Neural cell (in vitro differentiated cells): ENCODE measurements at regions not wholly inside any gene's neighbourhood (a gene's known extent, or its start where the extent isn't known, plus 50 kb on each side); places are given as distances from the start of the nearest gene placed in this dataset.

ENCODE experiments used
- H2AFZ ChIP-seq: fragments of 200-600, 300-800 bp; sonication (generic), shearing (Covaris generic); 2 replicates; pipeline ENCODE4 v1.6.0; 2014; ENCODE audit warnings: low read depth, mild to moderate bottlenecking, antibody characterized with exemption, low read length, moderate library complexity
- H3F3A ChIP-seq: fragments of 200-600 bp; shearing (Covaris generic); 2 replicates; pipeline ENCODE4 v1.6.1; 2016; ENCODE audit warnings: mild to moderate bottlenecking, moderate library complexity, mixed read lengths, antibody characterized with exemption, low read length; ENCODE audit not compliant: insufficient read depth, poor library complexity, severe bottlenecking
- H3K27ac ChIP-seq: fragments of 200-600, 300-800 bp; sonication (generic), shearing (Covaris generic); 2 replicates; pipeline ENCODE4 v1.5.1; 2014; ENCODE audit warnings: mild to moderate bottlenecking, low read length, moderate library complexity
- H3K27me3 ChIP-seq: fragments of 300-800, 200-600 bp; sonication (generic), shearing (Covaris generic); 2 replicates; pipeline ENCODE4 v1.6.0; 2014; ENCODE audit warnings: mild to moderate bottlenecking, low read depth, low read length, moderate library complexity; ENCODE audit not compliant: insufficient read depth
- H3K36me3 ChIP-seq: fragments of 300-800, 200-600 bp; sonication (generic), shearing (Covaris generic); 2 replicates; pipeline ENCODE4 v1.5.1; 2014; ENCODE audit warnings: mild to moderate bottlenecking, antibody characterized with exemption, low read length, moderate library complexity; ENCODE audit not compliant: insufficient read depth
- H3K4me2 ChIP-seq: fragments of 300-800, 200-600 bp; sonication (generic), shearing (Covaris generic); 2 replicates; pipeline ENCODE4 v1.6.0; 2014; ENCODE audit warnings: mild to moderate bottlenecking, low read length
- H3K4me3 ChIP-seq: fragments of 300-800, 200-600 bp; sonication (generic), shearing (Covaris generic); 2 replicates; pipeline ENCODE4 v1.5.1; 2014; ENCODE audit warnings: mild to moderate bottlenecking, low read length, moderate library complexity
- H3K79me2 ChIP-seq: fragments of 200-600 bp; shearing (Covaris generic); replicated peaks from 2 replicates; pipeline ENCODE4 v1.6.0; 2014; ENCODE audit warnings: mild to moderate bottlenecking, low read length, moderate library complexity; ENCODE audit not compliant: insufficient read depth
- H3K9ac ChIP-seq: fragments of 300-800, 200-600 bp; sonication (generic), shearing (Covaris generic); 2 replicates; pipeline ENCODE4 v1.6.1; 2016; ENCODE audit warnings: mild to moderate bottlenecking, low read length, mixed read lengths
- H3K9me2 ChIP-seq: fragments of 200-600 bp; shearing (Covaris generic); 2 replicates; pipeline ENCODE4 v1.6.1; 2016; ENCODE audit warnings: mild to moderate bottlenecking, low read length, mixed read lengths; ENCODE audit not compliant: insufficient read depth
- H3K9me3 ChIP-seq: fragments of 200-600, 300-800 bp; sonication (generic), shearing (Covaris generic); 2 replicates; pipeline ENCODE4 v1.6.1; 2016; ENCODE audit warnings: mild to moderate bottlenecking, mixed run types, low read length, moderate library complexity, mixed read lengths
- H4K20me1 ChIP-seq: fragments of 200-600 bp; shearing (Covaris generic); 2 replicates; pipeline ENCODE4 v1.6.1; 2016; ENCODE audit warnings: mild to moderate bottlenecking, mixed run types; ENCODE audit not compliant: insufficient read depth
- EP300 ChIP-seq: fragments of 450-650 bp; conservative IDR thresholded peaks from 2 replicates; pipeline ENCODE4 v1.6.1; 2014; ENCODE audit warnings: antibody characterized with exemption, mild to moderate bottlenecking, moderate library complexity; ENCODE audit not compliant: poor library complexity, severe bottlenecking
- EZH2 ChIP-seq: fragments of 200-600, 300-800 bp; shearing (Covaris generic), sonication (generic); IDR thresholded peaks from 2 replicates; pipeline ENCODE4 v1.6.1; 2014; ENCODE audit warnings: antibody characterized with exemption, low read length, borderline replicate concordance, mild to moderate bottlenecking; ENCODE audit not compliant: insufficient read depth, poor library complexity, severe bottlenecking
- MXI1 ChIP-seq: fragments of 450-650 bp; conservative IDR thresholded peaks from 2 replicates; pipeline ENCODE4 v1.6.1; 2014; ENCODE audit warnings: antibody characterized with exemption, mild to moderate bottlenecking; ENCODE audit not compliant: poor library complexity, severe bottlenecking
- POLR2AphosphoS5 ChIP-seq: IDR thresholded peaks from 2 replicates; pipeline ENCODE4 v1.6.1; 2012
- RAD21 ChIP-seq: fragments of 450-650 bp; conservative IDR thresholded peaks from 2 replicates; pipeline ENCODE4 v1.6.1; 2014; ENCODE audit warnings: antibody characterized with exemption, mild to moderate bottlenecking, moderate library complexity
- SMC3 ChIP-seq: fragments of 450-650 bp; conservative IDR thresholded peaks from 2 replicates; pipeline ENCODE4 v1.6.1; 2014; ENCODE audit warnings: antibody characterized with exemption, mild to moderate bottlenecking, moderate library complexity; ENCODE audit not compliant: poor library complexity
- TAF1 ChIP-seq: IDR thresholded peaks from 2 replicates; pipeline ENCODE4 v1.6.1; 2012; ENCODE audit warnings: low read depth
- TF ChIP-seq, protein P1 (sequence below): IDR thresholded peaks from 2 replicates; pipeline ENCODE4 v1.6.1; 2012; ENCODE audit warnings: borderline replicate concordance
- TF ChIP-seq, protein P2 (sequence below): fragments of 450-650 bp; IDR thresholded peaks from 2 replicates; pipeline ENCODE4 v1.5.1; 2014; ENCODE audit warnings: antibody characterized with exemption, mild to moderate bottlenecking, moderate library complexity; ENCODE audit not compliant: poor library complexity, severe bottlenecking

DNA sequence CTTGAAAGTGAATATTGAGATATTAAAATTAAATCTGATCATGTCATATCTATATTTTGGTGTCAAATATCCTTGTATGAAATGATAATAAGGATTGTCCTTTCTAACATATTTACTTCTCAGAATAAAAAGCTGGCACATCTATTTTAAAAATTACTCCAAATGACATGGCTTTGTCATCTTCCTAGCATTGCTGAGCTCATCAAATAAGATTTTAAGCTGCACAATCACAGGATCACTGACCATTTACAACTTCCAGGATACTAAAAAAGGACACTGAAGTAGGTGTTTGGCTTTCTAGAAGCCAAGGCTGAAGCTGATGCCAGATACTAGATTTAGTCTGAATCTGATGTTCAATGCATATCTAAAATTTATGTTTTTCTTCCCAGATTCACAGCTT lies 351.1 kb downstream of the BMP4 start:
- H2AFZ ChIP-seq, result no peak overlapping the region
- H3K36me3 ChIP-seq, result no peaks in the 10 kb centered on the region
- H3K9ac ChIP-seq, result no peak overlapping the region
- H3K27me3 ChIP-seq, result no peaks in the 10 kb centered on the region
- H3F3A ChIP-seq, result no peaks in the 10 kb centered on the region
- H3K27ac ChIP-seq, result no peak overlapping the region
- H4K20me1 ChIP-seq, result no peaks in the 10 kb centered on the region
- H3K4me3 ChIP-seq, result no peak overlapping the region
- H3K9me3 ChIP-seq, result no peaks in the 10 kb centered on the region
- no peak for TF ChIP-seq TAF1
- no peak for TF ChIP-seq EZH2
- TF ChIP-seq MXI1, result no peak
- no peak for TF ChIP-seq SMC3
- no peak for TF ChIP-seq EP300
- TF ChIP-seq, protein P1, sequence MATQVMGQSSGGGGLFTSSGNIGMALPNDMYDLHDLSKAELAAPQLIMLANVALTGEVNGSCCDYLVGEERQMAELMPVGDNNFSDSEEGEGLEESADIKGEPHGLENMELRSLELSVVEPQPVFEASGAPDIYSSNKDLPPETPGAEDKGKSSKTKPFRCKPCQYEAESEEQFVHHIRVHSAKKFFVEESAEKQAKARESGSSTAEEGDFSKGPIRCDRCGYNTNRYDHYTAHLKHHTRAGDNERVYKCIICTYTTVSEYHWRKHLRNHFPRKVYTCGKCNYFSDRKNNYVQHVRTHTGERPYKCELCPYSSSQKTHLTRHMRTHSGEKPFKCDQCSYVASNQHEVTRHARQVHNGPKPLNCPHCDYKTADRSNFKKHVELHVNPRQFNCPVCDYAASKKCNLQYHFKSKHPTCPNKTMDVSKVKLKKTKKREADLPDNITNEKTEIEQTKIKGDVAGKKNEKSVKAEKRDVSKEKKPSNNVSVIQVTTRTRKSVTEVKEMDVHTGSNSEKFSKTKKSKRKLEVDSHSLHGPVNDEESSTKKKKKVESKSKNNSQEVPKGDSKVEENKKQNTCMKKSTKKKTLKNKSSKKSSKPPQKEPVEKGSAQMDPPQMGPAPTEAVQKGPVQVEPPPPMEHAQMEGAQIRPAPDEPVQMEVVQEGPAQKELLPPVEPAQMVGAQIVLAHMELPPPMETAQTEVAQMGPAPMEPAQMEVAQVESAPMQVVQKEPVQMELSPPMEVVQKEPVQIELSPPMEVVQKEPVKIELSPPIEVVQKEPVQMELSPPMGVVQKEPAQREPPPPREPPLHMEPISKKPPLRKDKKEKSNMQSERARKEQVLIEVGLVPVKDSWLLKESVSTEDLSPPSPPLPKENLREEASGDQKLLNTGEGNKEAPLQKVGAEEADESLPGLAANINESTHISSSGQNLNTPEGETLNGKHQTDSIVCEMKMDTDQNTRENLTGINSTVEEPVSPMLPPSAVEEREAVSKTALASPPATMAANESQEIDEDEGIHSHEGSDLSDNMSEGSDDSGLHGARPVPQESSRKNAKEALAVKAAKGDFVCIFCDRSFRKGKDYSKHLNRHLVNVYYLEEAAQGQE, result no peak
- TF ChIP-seq RAD21, result no peak
- TF ChIP-seq POLR2AphosphoS5, result no peak
- TF ChIP-seq, protein P2, sequence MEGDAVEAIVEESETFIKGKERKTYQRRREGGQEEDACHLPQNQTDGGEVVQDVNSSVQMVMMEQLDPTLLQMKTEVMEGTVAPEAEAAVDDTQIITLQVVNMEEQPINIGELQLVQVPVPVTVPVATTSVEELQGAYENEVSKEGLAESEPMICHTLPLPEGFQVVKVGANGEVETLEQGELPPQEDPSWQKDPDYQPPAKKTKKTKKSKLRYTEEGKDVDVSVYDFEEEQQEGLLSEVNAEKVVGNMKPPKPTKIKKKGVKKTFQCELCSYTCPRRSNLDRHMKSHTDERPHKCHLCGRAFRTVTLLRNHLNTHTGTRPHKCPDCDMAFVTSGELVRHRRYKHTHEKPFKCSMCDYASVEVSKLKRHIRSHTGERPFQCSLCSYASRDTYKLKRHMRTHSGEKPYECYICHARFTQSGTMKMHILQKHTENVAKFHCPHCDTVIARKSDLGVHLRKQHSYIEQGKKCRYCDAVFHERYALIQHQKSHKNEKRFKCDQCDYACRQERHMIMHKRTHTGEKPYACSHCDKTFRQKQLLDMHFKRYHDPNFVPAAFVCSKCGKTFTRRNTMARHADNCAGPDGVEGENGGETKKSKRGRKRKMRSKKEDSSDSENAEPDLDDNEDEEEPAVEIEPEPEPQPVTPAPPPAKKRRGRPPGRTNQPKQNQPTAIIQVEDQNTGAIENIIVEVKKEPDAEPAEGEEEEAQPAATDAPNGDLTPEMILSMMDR, result no peak
- H3K4me2 ChIP-seq, result no peak overlapping the region
- H3K9me2 ChIP-seq, result no peaks in the 10 kb centered on the region
- no peaks in the 10 kb centered on the region for H3K79me2 ChIP-seq

DNA sequence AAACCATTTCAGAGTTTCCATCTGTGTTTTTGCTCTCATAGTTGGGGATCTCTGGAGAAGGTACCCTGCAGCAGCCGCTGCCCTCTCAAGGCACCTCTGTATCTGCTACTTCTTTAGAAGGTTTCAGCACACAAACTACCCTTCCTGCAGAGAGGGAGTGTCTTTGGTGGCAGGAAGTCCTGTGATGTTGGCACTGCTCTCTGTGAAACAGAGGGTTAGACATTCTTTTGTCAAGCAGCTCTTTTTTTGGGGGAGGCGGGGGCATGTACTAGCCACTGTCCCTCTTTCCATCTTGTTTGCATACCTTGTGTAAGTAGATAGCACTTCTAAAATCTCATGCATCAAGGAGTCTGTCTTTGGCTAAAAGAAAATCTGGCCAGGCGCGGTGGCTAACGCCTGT lies 352.6 kb downstream of the BMP4 start:
- no peaks in the 10 kb centered on the region for H3F3A ChIP-seq
- no peak overlapping the region for H3K9ac ChIP-seq
- H3K4me2 ChIP-seq, result no peak overlapping the region
- H3K4me3 ChIP-seq, result no peak overlapping the region
- no peaks in the 10 kb centered on the region for H3K36me3 ChIP-seq
- no peaks in the 10 kb centered on the region for H3K9me3 ChIP-seq
- no peaks in the 10 kb centered on the region for H4K20me1 ChIP-seq
- no peaks in the 10 kb centered on the region for H3K27me3 ChIP-seq
- H3K9me2 ChIP-seq, result no peaks in the 10 kb centered on the region
- no peaks in the 10 kb centered on the region for H3K79me2 ChIP-seq
- no peak overlapping the region for H2AFZ ChIP-seq
- H3K27ac ChIP-seq, result no peak overlapping the region
- no peak for TF ChIP-seq MXI1

- no peak overlapping the region for H3K4me3 ChIP-seq
- no peaks in the 10 kb centered on the region for H3K79me2 ChIP-seq
- no peak overlapping the region for H3K4me2 ChIP-seq
- H3K36me3 ChIP-seq, result no peaks in the 10 kb centered on the region
- no peaks in the 10 kb centered on the region for H3F3A ChIP-seq
- TF ChIP-seq TAF1, result no peak
- no peak for TF ChIP-seq MXI1
- no peak for TF ChIP-seq RAD21
- TF ChIP-seq POLR2AphosphoS5, result no peak
- no peak for TF ChIP-seq EP300
- TF ChIP-seq, protein P1, result no peak
- no peak for TF ChIP-seq SMC3
- TF ChIP-seq, protein P2, result no peak
- no peak for TF ChIP-seq EZH2
- H3K9ac ChIP-seq, result no peak overlapping the region
- H2AFZ ChIP-seq, result no peak overlapping the region
- H3K9me3 ChIP-seq, result no peaks in the 10 kb centered on the region
- H3K9me2 ChIP-seq, result no peaks in the 10 kb centered on the region
- H3K27me3 ChIP-seq, result no peaks in the 10 kb centered on the region
- no peak overlapping the region for H3K27ac ChIP-seq
- H4K20me1 ChIP-seq, result no peaks in the 10 kb centered on the region
Measured at GRCh38 chr14:53601409-53601808, 355.2 kb downstream of the BMP4 start.
